GM23338 (cell line): ENCODE measurements at regions not wholly inside any gene's neighbourhood (a gene's known extent, or its start where the extent isn't known, plus 50 kb on each side); places are given as distances from the start of the nearest gene placed in this dataset.

Experiments used
- CTCF ChIP-seq, 2 experiments: fragments of 200-600 bp in 1 of 2; sonication (generic) in 1 of 2; conservative IDR thresholded peaks; 2 replicates each; pipeline versions ENCODE4 v1.5.1 to v1.6.1; 2016 to 2017; ENCODE audit warnings: antibody characterized with exemption in 2 of 2, low read depth in 2 of 2, mild to moderate bottlenecking in 2 of 2, moderate library complexity in 1 of 2
- EZH2phosphoT487 ChIP-seq: fragments of 200-600 bp; sonication (generic); IDR thresholded peaks from one replicate; pipeline ENCODE4 v1.8.1; 2018; ENCODE audit warnings: antibody characterized with exemption; ENCODE audit not compliant: unreplicated experiment
- STAT1 ChIP-seq: IDR thresholded peaks from one replicate; pipeline ENCODE4 v1.6.1; 2016; ENCODE audit warnings: antibody characterized with exemption; ENCODE audit not compliant: unreplicated experiment

DNA sequence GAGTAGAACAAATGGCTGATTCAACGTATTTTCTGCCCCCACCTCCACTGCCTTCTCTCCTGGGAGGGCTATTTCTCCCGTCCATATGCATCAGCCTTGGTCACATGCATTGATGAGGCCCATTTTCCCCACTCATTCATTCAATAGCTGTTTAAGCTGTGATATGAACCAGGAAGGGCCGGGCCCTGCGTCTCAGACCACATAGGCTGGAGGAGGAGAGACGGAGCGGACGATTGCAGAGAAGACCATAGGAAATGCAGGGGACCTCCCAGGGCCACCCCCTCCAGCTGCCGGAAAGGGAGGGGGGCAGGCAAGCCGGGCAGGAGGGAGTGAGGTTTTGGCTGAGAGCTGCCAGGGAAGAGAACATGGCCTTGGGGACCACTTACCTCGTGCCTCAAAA lies 104.4 kb upstream of the TMEM132D start:
- TF ChIP-seq CTCF (conservative IDR thresholded peaks at IDR 0.05; ENCODE audit: low read depth in 2 of 2) (no peak), EZH2phosphoT487 (no peak), STAT1 (no peak)
